ENCODE measurements at regions not wholly inside any gene's neighbourhood (a gene's known extent, or its start where the extent isn't known, plus 50 kb on each side); places are given as distances from the start of the nearest gene placed in this dataset.

DNA sequence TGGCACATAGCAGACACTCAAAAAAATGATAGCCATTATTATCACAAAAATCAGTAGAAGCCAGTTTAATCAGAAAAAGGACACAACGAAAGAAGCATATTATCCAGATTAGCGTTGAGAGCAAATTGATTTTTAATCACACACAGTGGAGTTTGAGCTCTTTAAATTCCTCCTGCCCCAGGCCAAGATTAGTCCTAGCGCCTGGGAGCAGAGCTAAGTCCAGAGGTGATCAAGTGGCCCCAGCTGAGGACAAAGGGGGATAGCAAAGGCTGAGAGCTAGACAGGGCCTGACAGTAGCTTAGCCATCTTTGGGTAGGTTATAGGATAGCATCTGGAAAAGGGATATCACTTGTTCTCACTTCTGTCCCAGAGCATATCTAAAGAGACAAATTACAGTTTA is 133.6 kb downstream of the NXPE2 start:
- DNase-seq, result no peak

DNA sequence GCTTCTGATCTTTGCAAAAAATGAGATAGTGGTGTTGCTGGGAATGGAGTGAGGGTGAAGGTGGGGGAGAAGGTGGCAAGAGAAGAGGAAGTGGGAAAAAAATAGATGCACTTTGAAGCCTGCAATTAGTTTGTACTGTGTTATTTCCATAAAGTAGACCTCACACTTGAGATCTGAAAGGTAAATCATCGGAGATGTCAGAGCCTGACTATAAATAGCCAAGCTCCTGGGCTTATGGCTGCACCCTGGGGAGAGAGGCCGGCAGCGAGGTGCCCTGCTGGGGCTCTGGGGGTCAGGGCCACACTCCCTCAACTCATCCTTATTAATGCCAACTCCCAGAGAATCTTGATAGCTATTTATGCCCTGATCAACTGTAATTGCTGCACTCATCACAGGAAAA is 134.4 kb downstream of the NXPE2 start:
- DNase-seq, result no peak

DNA sequence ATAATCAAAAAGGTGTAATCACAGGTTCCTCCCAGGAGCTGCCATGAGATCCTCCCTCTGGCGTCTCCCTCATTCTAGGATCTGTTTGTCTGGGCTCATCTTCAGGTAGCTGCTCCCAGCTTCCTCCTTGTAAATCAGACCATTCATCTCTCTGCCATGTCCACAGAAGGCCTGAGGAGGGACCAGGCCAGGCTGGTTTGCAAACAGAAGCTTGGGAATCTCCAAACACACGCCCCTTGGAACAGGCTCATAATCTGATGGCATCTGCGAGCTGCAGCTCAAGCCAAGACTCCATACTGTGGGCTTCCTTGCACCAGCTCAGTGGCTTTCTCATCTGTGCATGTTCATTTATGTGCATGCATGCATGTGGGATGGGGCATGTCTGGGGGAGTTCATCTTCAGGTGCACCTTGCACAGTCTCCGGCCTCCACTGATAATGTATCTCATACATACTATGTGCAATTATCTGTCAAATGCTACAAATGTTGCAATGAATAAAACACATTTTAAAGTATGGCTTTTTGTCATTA is 134.9 kb downstream of the NXPE2 start:
- no peak for DNase-seq

DNA sequence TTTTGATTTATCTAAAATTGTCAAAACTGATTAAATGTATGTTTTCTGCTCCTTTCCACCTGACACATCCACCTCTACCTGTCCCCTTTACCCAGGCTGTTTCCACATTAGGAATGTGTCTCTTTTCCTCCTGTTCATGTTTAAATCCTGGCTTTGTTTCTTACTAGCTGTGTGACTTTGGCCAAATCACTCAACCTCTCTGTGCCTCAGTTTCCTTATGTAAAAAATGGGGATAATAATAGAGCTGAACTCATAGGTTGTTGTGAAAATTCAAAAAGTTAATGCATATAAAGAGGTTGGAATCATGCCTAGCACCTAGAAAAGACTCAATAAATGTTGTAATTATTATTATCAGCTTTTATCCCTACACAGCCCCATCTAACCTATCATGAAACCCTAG is 136.8 kb downstream of the NXPE2 start:
- DNase-seq, result no peak

DNA sequence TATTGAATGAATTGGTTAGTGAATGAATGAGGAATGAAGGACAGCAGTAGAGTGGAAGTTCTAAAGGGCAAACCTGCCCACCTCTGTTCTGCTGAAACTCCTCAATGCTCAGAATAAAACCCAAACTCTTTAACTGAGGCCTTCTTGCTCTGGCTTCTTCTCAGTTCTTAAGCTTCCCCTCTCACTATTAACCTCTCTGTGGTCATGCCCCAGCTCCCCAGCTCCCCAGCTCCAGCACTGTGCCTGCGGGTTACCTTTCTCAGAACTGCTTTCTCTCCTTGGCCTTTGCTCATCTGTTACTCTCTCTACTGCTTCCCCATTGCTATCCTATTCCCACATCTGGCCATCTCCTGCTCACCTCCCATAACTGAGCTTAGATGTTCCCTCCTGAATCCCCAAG is 137.4 kb downstream of the NXPE2 start:
- no peak for DNase-seq

DNA sequence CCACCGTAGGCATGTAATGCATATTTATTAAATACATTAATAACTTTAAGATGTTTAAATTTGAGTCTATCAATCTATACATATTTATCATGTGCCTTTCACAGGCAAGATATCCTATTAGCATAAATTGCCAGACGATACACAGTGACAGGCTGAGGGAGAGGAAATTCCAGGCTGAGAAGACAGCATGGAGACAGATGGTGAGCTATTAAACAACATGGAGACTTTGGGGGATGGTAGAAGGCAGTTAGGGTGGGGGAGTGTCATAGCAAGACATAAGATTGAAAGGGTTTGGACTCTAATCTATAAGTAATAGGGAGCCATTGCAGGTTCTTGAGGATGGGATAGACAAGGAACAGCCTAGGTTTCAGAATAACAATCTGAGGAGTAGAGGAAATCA is 138.5 kb downstream of the NXPE2 start:
- DNase-seq, result no peak

DNA sequence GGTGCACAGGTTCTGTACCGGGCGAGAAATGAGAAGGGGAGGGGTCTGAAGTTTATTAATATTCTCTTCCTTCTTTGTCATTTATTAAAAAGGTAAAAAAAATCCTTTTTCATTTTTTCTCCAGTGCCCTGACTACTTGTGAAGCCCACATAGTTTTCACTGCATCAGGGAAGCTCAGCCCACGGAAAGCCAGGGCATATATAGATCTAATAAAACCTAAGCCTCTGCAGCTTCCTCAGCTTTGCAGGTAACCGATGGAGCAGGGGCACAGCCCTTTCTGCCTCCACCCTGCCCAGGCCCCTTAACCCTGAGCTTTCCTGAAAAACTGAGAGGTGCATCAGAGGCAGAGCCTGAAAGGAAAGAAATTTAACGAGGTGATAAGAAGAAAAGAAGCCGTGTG is 140.1 kb downstream of the NXPE2 start:
- no peak for DNase-seq

DNA sequence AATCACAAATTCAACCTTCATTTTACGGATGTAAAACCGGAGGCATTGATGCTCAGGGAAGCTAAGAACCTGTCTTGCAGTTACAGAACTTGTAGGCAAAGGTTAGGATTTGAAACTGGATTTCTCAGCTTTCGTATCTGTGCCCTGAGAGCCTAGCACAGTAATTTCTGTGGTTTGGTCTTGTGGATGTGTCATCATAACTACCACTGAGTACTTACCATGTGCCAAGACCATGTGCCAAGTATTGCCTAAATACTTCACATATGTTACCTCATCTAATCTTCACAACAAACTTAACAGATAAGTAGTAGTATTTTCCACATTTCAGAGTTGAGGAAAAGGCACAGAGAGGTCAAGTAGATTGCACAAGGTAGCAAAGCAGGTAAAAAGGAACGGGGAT is 140.7 kb downstream of the NXPE2 start:
- DNase-seq, result no peak

DNA sequence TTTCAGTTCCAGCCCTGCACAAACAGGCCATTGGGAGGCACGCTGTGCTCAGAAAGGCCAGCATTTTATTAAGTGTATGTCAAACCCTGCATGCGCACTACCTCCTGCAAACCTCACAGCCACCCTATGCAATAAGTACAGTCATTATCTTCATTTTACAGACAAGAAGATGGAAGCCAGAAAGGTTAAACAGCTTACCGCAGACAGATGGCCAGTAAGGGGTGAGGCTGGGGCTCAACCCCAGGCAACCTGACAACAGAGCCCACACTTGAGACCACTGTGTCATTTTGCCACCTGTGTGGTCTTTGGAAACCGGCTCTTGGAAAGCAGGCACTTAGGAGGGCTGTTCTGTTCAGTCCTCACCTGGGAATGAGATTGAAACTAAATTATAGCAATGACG is 142.3 kb downstream of the NXPE2 start:
- DNase-seq, result no peak

DNA sequence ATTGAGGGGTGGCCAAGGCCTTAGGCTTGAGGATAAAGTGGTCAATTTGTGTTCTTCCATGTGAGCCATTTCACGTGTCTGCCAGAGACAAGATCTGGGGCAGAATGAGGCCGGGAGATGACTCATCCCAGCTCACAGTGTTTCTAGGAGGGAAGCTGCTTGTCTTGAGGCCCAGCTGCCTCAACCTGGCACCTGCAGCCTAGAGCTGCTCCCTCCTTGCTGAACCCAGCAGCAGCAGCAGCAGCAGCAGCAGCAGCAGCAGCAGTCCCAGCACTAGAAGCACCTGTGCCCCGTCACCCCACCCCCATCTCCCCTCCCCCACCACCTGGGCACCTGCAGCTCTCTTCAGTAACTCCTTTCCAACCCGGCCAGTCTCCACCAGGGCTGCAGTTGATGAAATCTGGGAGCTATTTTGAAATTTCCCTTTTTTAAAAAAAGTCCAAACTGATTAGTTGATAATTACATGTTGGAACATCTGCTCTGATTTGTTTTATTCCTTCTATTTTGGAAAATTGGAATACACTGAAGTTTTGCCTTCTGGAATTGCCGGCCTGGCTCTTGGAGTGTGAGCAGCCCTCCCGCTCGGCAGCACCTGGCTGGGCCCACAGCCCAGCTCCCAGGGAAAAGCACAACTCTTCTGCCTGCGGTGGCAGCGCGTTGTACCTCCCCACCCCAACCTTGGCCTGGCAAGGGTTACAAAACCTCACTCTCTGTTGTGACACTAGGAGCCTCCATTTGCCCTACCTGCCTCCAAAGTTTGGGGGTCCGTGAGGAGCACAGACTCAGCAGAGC is 143.5 kb downstream of the NXPE2 start:
- no peak for DNase-seq

DNA sequence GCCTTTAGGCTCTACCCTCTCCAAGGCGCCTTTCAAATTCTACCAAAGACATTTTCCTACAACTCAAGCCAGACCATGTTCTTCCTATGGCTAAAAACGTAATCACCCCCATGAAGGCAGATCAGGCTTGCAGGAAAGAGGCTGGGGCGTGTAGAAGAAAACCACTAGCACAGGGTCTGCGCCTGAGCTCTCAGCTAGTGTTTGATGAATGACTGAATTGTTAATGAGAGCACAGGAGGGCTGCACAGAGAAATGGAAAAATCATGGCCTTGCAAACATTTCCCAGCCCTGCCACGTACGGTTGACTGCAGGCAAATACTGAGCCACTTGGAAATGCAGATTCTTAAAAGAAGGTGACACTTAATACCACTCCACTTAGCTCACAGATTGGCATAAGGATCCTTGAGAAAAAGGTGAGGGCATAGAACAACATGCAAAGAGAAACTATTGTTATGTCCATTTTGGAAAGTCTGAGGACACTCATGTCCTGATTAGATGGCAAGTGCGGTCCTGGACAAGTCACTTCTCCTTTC is 148.6 kb downstream of the NXPE2 start:
- DNase-seq, result no peak

DNA sequence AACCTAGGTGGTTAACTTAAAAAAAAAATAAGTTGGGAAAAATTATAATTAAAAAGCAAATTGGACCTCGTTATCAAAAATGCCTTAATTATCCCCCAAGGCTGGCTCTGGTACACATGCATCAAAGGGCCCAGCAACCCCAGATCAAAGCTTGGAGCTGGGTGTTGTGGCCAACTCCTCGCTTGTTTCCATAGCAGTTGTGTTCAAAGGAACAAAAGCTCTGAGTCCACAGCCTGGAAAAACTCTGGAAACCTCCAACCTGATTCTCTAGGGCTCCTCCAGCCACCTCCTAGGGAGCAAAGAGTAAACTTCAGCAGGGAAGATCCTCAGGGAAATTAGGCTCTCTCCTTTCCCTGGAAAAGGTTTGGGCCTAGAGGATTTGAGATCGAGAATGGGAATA is 149.4 kb downstream of the NXPE2 start:
- DNase-seq, result no peak

DNA sequence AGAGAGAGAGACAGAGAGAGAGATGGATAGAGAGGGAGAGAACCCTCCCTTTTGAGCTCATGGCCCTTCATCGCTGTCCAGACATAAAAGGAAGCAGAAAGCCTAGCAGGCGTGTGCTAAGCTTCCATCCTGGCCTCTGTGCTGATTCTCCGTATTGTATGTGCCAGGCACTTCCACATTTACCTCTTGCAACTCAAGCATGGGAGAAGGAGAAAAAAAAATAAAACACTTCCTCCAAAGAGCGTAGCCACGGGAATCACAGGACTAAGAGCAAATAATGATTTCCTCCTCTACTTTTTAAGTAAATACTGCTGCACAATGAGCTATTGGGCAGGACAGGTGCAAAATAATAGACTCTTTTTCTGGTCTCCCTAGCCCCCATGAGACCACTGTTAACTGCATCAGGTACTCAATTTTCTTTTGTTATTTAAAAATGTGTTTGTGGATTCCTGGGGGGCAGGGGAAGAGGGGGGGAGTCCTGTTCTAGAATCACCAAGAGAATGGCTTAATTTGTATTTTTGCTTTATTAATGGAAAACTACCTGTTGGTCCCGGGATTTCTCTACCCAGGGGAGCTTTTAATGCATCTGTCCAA is 154.3 kb downstream of the NXPE2 start:
- no peak for DNase-seq

DNA sequence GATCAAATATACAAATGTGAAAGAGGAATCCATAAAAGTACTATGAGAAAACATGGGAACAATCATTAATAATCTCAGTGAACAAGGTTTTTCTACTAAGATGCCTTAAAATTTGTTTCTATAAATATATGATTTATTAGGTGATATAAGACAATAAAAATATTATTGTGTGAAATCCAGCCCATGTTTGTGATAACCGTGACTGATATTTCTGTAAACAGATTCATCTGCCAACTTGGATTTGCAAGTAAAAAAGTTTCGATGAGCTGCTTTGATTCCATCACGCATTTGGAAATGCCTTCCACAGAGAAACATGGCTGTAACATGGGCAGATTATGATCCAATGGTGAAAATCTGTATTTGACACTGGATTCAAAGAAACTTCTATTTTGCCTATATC is 157.8 kb downstream of the NXPE2 start:
- no peak for DNase-seq

DNA sequence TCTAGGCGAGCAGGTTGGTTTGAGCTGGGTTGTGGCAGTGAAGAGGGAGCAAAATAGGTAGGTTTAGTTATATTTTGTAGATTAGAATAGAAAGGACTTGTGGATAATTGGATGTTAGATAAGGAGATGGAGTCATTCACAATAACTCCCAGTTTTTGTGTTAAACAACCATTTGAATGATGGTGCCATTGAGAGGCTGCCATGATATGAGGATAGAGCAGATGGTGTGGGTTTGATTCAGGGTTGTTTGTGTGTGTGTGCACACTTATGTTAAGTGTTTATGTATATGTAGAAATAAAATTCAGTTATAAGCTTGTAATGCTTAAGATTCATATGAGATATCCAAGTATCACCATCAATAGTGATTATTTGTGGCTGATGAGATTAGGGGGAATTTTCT is 166.6 kb downstream of the NXPE2 start:
- DNase-seq, result no peak

DNA sequence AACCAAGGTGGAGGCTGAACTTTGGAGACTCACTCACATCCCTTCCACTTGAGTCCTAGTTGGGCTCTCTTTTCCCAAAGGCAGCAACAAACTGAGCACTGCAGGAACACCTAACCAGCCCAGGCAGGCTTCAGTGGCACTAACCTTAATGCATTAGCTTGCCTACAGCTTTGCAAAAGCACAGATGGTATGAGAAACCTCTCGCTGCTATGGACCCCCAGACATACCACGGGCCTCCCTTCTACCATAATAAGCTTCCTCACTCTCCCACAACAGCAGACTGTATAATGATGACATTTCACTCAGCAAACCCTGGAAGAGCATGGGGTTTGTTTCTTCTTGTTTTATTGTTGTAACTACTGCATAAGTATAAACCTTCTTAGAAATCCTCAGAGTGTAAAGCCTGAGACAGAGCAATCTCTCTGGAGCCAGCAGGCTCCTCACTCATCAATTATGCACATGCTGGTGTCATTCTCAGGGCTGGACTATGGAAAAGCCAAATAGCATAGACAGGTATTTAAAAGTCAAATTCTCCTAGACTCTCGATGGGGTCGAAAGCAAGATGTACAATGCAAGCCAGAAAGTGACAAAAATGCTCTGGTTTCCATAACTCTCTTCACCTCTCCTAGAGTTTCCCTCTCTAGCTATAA is 167.6 kb downstream of the NXPE2 start:
- DNase-seq, result no peak

DNA sequence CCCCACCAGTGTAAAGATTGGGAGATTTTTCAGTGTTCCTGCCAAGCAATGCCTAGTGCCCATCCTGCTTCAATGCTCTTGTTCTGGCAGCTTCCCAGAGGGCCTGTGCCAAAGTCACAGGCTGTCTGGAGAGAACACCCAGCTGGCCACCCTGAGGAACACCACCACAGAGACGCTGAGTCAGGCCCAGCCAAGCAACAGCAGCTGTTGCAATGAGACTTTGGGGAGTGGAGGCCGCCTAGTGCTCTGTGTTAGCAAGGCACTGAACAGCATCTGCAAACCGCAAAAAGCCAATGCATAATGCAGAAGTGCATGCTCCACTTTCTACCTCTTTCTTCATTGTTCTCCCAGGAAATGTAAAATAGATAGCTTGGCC is 168.1 kb downstream of the NXPE2 start:
- no peak for DNase-seq

DNA sequence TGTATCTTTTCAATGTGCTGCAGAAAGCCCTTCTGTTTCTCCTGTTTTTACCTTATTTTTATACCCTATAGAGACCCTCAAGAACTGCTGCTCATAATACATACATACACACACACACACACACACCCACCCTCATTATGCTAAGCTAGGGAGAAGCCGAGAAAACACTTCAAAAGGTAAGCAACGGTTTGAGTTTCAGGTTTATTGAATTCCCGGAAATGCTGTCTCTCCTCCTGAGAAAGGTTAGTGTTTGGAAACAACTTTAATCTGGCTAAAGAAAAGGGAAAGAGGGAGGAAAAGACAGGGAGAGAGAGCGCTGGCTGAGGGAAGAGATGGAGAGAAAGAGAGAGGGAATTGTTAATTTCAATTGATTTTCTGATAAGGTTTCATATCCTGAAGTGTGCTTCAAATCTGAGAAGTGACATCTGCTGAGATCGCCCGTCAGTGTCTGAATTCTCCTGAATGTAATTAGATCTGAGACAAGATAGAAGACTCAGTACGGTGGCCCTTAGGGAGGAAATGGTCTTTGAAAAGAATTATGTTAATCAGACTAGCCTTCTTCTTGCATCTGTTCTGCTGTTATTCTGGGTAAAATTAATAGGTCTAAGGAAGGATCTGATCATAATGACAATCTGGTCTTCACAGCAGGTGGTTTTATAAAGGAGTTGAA is 169.1 kb downstream of the NXPE2 start:
- no peak for DNase-seq

DNA sequence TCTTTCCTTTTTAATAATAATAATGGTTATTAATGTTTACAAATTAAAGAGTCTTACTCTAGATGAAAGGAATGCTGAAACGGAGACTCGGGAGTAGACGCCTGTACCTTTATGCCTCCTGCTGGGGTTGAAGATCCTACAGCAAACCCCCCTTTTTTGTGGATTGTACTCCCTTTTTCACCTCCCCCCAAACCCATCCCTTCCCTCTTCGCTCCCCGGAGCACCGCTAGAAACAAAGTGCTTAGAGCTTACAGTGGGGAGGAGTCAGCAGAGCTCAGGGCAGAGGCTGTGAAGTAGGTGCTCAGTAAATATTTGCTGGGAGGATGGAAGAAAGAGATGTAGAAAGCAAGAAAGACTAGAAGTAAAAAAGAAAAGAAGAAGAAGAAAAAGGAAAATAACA is 169.7 kb downstream of the NXPE2 start:
- no peak for DNase-seq

DNA sequence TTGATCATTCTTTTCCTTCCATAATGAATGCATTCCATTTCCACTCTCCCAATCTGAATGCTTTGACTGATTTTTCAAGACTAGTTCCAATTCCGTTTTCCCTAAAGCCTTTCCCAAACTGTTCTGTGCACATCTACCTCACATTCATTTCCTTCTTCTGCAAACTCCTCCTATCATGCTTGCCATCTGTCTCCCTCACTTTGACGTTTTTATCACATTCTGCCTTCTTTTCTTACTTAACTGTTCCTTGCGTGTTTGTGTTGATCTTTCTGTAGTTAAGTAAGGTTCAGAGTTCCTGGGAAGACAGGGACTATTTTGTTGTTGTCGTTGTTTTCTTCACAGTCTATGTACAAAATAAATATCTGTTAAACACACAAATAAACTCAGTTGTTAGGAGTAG is 179.0 kb downstream of the NXPE2 start:
- DNase-seq, result no peak

DNA sequence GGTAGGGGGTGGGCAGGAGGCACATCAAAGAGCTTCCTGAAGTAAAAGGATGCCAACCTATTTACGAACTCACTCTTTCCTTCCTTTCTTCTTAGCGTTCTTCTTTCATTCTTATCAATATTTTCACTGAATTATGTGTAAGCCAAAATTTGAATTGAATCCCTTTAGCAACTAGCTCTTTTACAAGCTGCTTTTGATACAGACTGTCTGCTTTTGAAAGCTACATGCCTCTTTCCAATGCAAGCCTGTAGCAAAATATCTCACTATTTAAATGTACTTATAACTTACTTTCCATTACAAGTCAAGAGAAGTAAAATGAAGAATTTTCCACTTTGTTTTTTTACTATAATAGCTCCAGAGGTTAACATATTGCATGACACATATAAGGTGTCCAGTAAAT is 186.6 kb downstream of the NXPE2 start:
- no peak for DNase-seq

DNA sequence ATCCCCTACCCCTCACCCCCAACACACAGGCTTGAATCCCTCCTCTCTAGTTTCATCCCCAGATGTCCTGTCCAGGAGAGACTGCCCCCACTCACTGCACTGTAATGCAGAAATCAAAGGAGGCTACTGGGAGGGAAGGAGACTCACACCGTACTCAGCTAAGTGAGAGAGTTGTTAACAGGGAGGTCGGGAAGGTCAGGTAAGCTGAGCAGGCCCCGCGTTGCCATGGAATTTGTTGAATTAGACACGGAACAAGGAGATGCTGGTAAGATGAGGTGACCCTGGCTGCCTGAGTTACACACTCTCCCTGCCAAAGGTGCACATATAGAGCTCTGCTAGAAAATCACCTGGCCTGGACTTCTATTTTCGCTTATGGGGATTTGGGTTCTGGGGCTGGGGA is 197.9 kb downstream of the NXPE2 start:
- no peak for DNase-seq

DNA sequence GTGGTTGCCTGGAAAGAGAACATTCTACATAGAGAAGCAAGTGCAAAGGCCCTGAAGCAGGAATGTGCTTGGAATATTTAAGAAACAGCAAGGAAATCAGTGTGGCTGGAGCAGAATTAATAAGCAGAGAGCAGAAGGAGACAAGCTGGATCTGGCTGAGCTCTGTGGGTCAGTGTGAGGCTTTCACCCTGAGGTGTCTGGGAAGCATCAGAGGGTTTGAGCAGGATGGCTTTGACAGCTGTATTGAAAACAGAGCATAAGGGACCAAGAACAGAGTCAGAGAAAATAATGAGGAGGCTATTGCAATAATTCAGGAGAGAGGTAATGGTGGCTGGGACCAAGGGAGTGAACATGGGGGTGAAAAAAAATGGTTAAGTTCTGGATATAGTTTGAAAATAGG is 199.6 kb downstream of the NXPE2 start:
- DNase-seq, result no peak

DNA sequence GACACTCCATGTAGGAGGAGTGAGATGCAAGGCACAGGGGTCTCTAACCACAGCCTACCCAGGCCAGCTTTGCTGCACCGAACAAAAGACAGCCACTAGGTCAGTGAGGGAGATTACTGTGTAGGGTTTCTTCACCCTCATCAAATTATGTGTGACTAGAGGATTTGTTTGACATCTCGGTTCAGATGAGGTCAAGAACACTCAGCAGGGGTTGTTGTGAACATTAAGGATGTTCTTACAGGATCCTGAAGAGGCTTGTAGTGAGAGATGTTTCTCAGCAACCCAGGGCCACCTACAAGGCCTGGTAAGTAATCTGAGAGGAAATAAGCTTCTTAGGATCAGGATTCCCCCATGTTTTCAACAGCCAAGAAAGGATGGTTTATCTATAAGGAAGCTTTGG is 202.1 kb downstream of the NXPE2 start:
- DNase-seq, result no peak

Data from hematopoietic multipotent progenitor cell treated with erythropoietin and hydrocortisone succinate and interleukin-3 and kit ligand, for 4 days (in vitro differentiated cells).